ENCODE measurements at regions not wholly inside any gene's neighbourhood (a gene's known extent, or its start where the extent isn't known, plus 50 kb on each side); places are given as distances from the start of the nearest gene placed in this dataset.

DNA sequence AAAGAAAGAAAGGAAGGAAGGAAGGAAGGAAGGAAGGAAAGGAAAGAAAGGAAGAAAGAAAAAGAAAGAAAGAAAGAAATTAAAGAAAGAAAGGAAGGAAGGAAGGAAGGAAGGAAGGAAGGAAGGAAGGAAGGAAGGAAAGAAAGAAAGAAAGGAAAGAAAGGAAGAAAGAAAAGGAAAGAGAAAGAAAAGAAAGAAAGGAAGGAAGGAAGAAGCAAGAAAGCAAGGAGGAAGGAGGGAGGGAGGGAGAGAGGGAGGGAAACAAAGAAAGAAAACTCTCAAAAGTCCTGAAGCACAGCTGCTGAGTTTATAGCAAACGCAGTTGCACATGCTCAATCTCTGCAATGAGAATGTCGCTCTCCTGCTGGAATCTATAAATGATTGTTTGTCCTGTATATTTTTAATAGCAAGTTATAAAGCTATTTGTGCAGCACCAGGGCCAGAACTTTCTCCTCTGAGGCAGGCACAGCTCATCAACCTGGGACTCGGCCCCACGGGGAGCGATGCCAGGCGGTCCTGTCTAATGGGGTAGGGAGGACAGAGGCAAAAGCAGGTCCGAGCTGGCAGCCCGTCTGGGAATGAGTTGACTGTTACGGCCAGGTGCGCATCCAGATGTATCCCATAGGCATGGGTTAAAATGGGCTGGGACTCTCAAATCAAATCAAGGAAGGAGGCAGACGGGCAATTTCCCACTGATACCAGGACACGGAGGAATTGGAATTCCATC lies 118.0 kb upstream of the PFKP start:
- TF ChIP-seq, protein P1, sequence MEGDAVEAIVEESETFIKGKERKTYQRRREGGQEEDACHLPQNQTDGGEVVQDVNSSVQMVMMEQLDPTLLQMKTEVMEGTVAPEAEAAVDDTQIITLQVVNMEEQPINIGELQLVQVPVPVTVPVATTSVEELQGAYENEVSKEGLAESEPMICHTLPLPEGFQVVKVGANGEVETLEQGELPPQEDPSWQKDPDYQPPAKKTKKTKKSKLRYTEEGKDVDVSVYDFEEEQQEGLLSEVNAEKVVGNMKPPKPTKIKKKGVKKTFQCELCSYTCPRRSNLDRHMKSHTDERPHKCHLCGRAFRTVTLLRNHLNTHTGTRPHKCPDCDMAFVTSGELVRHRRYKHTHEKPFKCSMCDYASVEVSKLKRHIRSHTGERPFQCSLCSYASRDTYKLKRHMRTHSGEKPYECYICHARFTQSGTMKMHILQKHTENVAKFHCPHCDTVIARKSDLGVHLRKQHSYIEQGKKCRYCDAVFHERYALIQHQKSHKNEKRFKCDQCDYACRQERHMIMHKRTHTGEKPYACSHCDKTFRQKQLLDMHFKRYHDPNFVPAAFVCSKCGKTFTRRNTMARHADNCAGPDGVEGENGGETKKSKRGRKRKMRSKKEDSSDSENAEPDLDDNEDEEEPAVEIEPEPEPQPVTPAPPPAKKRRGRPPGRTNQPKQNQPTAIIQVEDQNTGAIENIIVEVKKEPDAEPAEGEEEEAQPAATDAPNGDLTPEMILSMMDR (IDR thresholded peaks at IDR 0.05) = no peak
- 80 to 82% methylated on average over 12 of the region's 12 CpGs for WGBS, 2 donors
- Histone ChIP-seq H3K27me3 (peaks cover 0 to 46% (median 22%) of the 10 kb centered on the region in 7 donors), H3K9me3 (peaks cover 0 to 2% (median 0%) of the 10 kb centered on the region in 11 donors), H3K4me3 (no peak overlapping the region), H3K27ac (no peak overlapping the region), H3K4me1 (no peaks in the 10 kb centered on the region), H3K36me3 (no peaks in the 10 kb centered on the region)
- intact Hi-C loops (cut with DNase I) = no loop called here
- ATAC-seq = no peak
- DNase-seq = no peak

DNA sequence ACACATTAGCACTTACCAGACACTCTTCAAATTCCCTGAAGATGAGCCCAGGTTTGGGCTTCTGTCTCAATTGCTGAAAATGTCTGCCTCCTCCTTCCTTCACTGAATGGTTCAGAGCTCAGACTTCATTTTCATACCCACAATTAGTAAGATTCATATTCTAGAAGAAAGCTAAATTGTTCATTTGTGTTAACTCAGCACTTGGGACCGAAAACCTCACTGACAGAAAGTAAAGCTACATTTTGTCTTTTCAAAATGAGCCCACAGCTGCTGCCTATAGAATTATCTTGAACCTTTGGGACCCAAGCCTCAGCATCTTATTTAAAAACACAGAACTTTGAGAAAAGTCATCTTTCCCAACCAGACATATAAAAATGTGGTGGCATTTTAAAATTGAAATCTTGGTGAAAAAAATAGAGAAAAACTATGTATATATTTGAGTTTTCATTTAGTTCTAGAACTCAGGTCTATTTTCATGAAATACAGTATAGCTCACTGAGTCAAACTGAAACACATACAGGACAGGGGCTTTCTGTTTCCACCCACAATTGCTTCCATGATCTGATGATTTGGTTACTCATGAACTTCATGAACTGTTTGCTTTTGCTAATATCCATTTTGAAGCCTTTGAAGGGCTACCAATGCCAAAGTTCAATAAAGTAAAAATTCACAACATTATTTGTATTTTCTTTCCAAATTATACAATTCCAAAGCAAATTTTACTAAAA lies 119.1 kb upstream of the PFKP start:
- no peaks in the 10 kb centered on the region for H3K9me3 ChIP-seq
- peaks cover 0 to 52% (median 27%) of the 10 kb centered on the region in 7 donors for H3K27me3 ChIP-seq

GRCh38 chr10:2944788-2945187 lies 122.6 kb upstream of the PFKP start:
- 76 to 83% methylated on average over 5 of the region's 5 CpGs for WGBS, 2 donors
- Histone ChIP-seq H3K27me3 (peaks cover 0 to 60% (median 37%) of the 10 kb centered on the region in 7 donors), H3K4me1 (no peaks in the 10 kb centered on the region), H3K36me3 (no peaks in the 10 kb centered on the region), H3K9me3 (peaks cover 0 to 3% (median 0%) of the 10 kb centered on the region in 11 donors), H3K4me3 (no peak overlapping the region), H3K27ac (no peak overlapping the region)
- intact Hi-C loops (cut with DNase I) = no loop called here
- DNase-seq (no peak), ATAC-seq (no peak)
- TF ChIP-seq, protein P1 (IDR thresholded peaks at IDR 0.05) = no peak

More for the DNA sequence above, 119.1 kb upstream of the PFKP start:
- H3K27ac ChIP-seq = no peak overlapping the region
- H3K4me1 ChIP-seq = no peaks in the 10 kb centered on the region
- H3K4me3 ChIP-seq = no peak overlapping the region
- WGBS, 2 donors = 89 to 90% methylated on average over 1 of the region's 1 CpG
- no peaks in the 10 kb centered on the region for H3K36me3 ChIP-seq
- DNase-seq (no peak), ATAC-seq (no peak)
- TF ChIP-seq, protein P1 (IDR thresholded peaks at IDR 0.05) = no peak
- intact Hi-C loops (cut with DNase I) = no loop called here

DNA sequence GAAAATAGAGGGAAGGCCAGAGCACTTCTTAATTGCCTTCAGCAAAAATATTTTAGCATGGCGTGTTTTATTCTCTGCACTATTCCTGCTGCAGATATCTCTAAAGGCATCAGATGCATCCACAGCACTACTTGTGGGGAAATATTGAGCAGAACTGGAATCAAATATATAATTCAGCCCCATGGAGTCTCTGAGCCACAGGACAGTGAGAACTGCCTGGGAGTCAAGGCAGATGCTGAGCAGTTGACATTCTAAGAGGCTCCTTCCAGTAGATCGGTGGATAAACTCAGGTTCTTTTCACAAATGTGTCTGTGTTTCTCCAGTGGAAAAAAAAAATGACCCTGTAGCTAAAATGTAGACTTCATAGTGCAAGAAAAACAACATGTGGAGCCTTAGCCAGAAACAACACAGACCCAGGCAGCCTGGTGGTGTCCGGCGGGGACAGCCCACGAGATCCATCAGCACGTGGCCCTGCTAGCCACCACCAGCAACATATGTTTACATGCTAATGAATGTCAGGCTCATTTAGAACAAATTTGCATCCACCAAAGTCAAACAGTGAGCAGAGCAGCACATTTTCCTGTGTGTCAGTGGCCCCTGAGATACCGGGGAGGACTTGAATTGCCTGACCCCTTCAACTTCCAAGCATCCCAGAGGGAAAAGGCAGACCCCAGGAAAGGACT lies 123.3 kb upstream of the PFKP start:
- no peak for DNase-seq
- WGBS, 2 donors = 72 to 77% methylated on average over 7 of the region's 7 CpGs
- Histone ChIP-seq H3K36me3 (no peaks in the 10 kb centered on the region), H3K27me3 (peaks cover 0 to 66% (median 35%) of the 10 kb centered on the region in 7 donors), H3K27ac (no peak overlapping the region), H3K4me3 (no peak overlapping the region), H3K9me3 (peaks cover 0 to 3% (median 0%) of the 10 kb centered on the region in 11 donors), H3K4me1 (no peaks in the 10 kb centered on the region)
- intact Hi-C loops (cut with DNase I) = no loop called here
- TF ChIP-seq, protein P1 (IDR thresholded peaks at IDR 0.05) = no peak
- no peak for ATAC-seq
